ENCODE measurements at regions not wholly inside any gene's neighbourhood (a gene's known extent, or its start where the extent isn't known, plus 50 kb on each side); places are given as distances from the start of the nearest gene placed in this dataset.
A peak's percentile ranks its signal among the peaks of the same experiment; 100 is the strongest.

DNA sequence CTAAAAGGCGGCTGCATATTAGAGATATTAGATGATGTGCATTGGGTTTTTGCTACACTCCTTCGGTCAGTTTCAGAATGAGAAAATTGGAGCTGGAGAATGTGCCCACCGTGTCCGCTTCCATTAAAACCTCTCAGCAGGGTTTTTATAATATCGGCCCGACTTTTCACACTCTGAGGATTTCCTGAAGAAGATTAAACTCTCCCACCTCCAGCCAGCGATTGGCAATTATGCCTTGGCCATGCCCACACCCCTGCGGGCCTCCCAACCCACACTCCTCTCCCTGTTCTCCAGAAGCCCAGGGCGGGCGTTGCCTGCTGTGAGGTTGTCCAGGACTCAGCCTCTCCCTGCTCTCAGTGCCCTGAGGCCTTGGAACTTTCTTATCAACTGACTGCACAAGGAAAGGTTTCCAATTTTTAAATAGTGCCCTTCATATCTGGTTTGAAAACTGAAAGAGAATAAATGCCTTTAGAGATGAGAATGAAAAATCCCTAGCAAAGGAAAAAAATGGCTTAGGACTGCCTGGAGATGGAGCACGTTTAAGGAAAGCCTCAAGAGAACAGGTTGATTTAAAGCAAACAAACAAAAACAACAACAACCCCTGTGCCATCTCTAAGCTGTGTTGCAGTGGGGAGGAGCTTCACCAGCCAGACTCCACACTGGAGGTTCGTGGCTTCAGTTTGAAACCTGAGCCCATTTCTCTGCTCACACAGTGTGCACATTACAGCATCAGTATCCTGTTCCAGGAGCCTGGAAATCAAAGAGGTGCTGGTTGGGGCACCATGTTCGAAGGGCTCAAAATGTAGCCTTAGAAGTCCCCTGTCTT lies 292.9 kb downstream of the NSG2 start:
- no peak for DNase-seq

DNA sequence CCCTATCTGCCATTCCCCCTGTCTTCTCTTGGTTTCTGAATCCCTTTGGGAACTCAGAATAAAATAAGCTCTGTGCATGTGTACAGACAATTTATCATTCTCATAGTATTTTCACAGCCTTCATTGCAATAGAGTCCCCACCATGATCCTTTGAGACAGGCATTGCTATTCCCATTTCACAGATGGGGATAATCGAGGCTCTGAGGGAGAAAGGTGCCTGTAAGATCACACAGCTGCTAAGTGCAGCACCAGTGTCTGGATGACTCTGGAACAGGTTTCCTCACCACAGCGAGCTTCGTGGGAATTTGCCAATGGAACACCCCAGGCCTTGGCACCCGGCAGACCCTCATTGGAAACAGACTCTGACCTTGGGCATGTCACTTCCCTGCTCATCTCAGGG lies 293.6 kb downstream of the NSG2 start:
- DNase-seq, result no peak

DNA sequence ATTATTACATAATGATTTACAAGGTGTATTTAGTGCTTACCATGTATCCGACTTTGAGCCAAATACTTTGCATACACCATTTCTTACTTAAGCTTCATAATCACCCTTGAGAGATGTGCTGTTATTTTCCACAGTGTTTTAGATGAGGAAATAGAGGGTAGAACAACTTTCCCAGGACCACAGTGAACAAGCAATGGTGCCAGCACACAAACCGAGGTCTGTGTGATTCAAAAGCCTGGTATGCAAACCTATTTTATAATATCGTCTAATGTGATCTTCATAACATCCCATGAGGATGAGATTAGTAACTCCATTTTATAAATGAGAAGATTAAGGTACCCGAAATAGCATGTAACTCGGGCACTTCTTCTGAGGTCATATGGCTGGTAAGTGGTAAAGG lies 294.7 kb downstream of the NSG2 start:
- no peak for DNase-seq

DNA sequence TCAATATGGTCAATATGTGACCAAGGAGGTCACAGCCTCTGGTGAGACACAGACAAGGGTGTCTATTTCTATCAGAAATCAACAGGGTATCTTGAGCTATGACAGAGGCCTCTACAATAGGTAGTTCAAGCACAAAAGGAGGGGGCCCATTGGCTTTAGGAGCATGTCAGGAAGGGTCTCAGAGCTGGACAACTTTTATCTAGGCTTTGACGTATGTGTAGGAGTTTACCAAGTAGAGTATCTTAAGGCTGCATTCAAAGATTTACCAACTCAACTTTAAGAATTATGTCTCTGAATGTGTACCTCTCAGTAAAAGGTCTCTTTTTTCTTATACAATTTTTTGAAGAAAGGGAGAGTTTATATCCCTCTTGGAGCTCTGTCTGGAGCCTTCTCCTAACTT lies 297.2 kb downstream of the NSG2 start:
- DNase-seq, result no peak

DNA sequence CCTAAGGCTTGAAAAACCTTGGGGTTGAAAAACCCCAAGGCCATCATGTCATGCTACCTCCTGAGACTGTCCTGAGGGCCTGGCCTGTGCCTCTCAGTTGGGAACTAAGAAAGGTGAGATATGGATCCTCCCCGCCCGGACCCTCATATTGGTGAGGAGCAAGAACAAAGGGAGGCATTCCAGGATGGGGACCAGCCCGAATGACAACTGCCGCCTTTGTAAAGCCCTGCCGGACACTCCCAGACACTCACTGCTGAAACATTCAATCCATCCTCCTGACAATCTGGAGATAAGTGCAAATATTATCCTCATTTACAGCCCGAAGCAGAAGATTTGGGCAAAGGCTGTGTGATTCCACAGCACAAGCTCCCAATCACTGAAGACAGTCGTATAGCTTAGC lies 298.3 kb downstream of the NSG2 start:
- DNase-seq, result no peak

DNA sequence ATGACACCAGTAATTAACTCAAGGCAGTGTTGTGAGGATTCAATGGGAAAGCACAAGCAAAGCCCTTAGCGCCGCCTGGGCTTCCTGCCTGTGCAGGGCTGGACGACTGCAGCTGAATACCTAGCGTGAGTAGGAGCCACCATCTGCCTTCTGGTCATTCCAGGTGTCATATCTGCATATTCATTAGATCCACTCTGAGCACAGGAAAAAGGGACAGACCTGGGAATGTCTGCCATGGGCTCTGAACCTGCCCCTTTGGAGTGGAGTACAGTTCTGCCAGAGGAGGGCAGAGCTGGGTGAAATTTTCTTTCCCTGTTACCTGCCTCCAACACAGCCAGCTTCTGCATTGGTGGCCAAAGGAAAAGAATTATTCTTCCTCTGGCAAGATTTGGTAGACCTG lies 298.8 kb downstream of the NSG2 start:
- DNase-seq, result no peak

DNA sequence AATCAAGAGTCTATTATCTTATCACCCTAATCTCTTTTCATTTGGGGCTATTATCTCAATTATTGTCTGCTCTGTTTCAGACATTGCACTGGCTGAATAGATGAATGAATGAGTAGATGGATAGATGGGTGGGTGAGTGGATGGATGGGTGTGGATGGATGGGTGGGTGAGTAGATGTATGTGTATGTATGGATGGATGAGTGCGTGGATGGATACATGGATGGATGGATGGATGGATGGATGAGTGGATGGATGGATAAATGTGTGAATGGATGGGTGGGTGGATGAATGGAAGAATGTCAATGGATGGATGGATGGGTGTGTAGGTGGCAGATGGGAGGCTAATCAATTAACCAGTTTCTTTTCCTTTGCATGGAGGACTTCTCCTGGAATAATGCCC lies 301.7 kb downstream of the NSG2 start:
- DNase-seq, result no peak

DNA sequence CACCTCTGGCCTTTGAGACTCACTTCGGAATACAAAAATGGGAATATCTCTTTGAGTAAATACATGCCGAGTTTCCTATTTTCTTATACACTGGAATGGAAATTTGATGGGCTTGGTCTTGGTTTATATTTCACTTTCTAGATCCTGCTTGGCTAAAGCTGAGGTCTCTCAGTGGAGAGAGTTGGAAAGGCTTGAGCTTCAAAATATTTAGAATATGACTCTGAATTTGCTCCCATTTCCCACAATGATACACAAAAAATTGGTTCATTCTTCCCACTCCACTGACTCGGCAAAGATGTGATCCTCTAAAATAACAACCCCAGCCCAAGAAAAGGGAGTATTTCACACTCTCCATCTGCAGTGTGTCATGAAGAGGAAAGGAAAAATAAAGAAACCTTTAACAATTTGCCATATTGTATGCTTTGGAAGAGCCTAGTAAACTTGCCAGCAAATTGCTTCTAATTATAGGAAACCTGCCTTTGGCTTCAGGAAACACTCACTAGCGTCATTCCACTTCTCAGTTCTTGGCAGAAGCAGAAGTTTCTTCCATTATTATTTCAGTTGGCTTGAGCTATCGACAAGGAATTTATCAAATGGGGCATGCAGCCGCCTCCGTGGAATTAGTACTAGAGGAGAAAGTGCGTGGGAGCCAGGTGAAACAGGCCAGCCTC lies 302.9 kb downstream of the NSG2 start:
- no peak for DNase-seq

DNA sequence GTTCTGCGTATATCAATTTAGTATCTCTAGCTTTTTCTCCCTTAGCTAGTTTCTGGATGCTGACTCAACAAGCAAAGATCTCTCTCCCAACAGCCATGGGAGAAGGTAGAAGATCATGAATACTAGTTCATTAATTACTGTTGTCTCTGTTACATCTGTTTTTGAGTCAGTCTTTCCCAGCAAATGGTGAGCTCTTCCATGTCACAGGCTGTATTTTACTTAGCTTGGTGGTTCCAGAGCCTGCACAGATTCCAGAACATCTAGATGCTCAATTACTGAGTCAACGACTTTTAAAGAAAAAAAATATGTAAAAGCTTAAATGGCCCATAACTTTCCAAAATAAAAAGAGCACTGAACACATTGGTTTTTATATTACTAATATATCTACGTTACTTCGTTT lies 307.2 kb downstream of the NSG2 start:
- DNase-seq, result no peak

DNA sequence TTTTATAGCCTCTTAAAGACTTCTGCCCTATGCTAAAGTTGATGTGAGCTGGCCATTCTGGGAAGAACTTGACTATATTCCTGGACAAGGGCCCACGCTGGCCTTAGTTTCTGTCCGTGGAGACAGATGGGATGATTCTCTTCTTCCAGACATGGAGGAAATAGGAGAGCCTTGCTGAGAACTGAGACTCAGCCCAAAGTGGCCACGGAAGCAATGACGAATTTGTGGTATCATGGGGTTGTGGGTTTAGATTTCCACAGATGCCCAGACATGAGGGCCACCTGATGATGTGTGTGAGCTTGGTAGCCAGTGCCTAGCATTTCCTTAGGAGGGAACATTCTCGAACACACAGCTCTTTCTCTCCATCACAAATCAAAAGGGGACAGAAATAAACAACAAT lies 309.1 kb downstream of the NSG2 start:
- DNase-seq, result no peak

DNA sequence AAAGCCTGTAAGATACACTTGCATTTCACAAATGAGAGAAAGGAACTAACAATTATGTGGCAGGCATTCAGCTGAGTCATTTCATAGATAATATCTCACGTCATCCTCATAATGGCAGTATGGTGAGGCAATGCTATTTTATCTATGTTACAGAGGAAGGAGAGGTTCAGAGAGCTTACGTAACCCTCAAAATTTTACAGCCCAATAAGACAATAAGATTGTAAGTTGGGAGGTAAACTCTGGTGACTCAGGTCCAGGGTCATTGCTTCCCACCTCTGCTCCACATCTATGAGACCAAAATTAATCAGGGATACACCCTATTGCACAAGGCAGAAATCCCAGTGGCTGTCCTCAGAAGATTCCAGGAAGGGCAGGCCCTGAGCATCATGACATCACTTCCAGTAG lies 309.7 kb downstream of the NSG2 start:
- DNase-seq, result peak; percentile 4

DNA sequence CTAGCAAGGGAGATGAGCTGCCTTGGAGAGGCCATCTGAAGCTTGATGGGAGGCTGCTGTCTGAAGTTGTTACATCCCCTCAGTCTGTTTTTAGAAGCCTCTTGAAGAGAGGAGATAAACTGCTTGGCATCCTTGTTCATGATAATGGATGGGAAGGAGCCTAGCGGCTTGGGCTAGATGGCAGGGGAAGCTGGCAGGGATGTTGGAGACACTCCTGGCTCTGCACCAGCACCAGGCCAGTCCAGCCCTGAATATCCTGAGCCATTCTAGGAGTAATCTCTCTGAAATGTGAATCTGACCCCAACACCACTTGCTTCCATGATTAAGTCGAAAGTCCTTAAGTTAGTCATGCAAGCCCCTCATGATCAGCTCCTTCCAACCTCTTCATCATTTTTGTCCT lies 310.5 kb downstream of the NSG2 start:
- no peak for DNase-seq

DNA sequence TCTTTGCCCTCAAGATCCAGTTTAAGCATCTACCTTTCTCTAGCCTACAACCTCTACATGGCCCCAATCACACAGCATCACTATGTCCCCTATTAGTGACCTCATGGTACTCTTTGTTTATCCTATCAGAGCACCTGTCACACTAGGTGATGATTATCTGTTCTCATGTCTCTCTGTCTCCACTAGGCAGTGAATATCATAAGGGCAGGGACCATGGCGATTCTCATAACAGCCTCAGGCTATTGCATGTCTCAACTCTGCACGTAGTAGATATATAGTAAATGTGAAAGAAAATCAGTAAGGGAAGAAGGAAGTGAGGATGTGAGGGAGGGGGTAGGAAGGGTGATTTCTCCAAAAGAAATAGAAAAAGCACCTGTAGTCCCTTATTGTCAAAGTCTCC lies 311.0 kb downstream of the NSG2 start:
- no peak for DNase-seq

DNA sequence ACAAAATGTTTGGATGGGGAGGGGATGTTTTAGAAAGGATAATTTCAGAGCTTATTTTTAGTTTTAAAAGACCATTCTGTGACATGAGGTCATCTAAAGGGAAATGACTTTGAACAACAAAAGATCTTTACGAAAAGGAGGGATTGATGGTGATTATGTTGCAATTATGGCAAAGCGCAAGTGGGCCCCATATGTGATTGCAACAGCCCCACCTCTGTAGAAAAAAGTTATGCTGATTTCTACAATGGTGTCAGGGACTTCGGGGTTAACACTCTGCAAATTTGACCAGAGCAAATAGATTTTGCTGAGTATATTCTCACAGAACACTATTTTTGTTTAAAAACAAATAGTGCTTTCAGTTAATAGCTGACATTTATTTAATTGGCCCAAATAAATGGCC lies 312.8 kb downstream of the NSG2 start:
- no peak for DNase-seq

DNA sequence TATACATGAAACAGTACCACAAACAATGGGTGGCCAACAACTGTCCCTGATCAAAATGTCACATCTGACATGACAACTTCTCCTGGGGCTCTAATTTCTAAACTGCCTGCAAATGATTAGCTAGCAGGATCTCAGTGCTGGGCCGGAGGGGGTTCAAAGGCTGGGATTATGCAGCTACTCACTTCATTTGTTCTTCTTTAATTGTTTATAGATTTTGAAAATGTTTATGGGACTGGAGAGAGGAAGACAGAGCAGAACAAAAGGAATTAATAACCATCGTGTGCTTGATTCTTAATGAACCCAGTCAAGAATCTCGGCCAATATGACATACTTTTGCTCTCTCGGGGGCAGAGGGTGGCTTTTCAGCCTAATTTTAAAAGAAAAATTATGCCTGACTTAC lies 313.6 kb downstream of the NSG2 start:
- no peak for DNase-seq

DNA sequence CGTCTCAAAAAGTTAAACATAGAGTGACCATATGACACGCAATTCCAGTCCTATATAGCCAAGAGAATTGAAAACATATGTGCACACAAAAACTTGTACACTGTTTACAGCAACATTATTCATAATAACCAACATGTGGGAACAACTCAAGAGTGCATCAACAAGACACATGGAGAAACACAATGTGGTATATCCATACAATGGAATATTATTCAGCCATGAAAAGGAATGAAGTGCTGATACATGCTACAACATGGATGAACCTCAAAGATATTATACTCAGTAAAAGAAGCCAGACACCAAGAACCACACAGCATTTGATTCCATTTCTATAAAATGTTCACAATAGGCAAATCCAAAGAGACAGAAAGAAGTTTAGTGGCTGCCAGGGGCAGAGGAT lies 317.0 kb downstream of the NSG2 start:
- no peak for DNase-seq

DNA sequence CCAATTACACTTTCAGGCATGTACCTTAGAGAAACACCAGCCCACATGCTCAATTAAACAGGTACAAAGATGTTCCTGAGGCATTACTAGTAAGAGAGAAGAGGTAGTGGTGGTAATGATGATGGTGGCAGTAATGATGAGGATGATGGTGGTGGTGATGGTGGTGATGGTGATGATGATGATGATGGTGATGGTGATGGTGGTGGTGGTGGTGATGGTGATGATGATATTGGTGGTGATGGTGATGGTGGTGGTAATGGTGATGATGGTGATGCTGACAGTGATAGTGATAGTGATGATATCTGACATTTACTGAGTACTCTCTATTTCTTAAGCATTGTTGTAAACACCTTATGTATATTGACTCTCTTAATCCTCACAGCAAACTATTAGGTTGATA lies 318.4 kb downstream of the NSG2 start:
- DNase-seq, result no peak

DNA sequence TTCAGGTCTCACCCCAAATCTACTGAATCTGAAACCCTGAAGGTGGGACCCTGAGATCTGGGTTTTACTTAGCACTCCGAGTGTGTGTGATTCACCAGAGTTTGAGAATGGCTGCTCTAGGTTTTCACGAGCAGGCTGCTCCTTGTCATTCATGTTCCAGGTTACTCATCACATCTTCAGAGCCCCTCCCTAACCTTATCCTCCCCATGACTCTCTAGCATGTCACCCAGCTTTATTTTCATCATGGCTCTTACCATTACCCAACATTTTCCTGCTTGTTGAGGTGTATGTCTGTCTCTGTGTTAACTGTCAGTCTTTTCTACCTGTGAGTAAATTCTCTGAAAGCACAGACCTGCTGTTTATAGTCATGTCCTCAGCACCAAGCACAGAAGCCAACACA lies 319.2 kb downstream of the NSG2 start:
- DNase-seq, result no peak

DNA sequence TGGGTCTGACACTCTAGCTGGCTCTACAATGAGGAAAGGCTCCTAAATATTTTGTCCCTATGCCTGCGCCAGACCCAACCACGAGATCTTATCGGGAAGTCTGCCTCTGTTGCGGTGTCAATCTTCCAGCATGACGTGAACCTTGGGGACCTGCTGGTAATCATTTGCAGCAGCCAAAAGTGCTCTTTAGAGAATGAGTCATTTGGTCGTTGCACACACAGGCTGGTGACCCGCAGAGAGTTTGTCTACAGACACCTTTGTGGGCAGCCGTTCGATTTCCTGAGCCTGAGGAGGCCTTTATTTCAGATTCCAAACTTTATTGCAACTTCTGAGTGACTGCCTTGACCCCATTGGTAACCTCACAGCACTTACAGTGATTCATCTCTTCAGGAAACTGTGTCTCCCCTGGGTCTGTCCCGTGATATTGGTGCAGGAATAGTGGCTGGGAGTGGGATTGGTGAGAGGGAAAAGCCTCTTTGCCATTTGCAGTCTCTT lies 326.1 kb downstream of the NSG2 start:
- no peak for DNase-seq

DNA sequence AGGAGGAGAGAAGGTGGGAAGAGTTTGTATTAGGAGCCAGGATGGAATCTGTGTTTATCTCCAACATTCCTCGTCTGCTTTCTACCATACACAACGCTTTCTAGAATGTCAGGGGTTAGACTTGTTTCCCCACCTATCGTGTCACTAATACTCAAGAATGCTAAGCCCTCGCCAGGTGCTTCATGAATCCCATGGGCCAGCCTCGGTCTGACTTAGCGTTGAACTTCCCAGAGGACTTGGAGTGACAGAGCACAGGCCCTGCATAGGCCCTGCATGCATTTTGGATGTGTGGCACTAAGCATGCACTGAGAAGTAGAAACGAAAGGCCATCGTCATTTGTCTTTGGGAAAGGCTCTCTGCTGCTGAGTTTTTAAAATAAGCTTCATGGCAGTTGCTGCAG lies 328.7 kb downstream of the NSG2 start:
- no peak for DNase-seq

DNA sequence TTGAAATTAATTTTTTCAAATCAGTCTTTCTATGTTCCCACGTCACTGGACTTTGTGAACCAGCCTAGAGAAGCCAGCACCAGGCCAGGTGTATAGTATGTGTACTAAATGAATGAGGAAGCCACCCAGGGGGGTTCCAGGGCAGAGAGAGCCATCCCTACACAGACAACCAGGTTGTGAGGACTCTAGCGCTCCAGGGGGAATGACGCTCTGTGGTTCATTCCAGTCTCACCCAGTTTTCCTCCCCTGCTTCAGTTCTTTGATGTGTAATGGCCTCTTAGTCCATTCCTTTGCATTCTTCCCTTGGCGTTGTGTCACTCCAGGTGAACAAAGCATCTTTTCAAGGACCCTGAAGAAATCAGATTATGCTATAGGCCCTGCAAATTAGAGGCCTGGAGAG lies 330.6 kb downstream of the NSG2 start:
- no peak for DNase-seq

DNA sequence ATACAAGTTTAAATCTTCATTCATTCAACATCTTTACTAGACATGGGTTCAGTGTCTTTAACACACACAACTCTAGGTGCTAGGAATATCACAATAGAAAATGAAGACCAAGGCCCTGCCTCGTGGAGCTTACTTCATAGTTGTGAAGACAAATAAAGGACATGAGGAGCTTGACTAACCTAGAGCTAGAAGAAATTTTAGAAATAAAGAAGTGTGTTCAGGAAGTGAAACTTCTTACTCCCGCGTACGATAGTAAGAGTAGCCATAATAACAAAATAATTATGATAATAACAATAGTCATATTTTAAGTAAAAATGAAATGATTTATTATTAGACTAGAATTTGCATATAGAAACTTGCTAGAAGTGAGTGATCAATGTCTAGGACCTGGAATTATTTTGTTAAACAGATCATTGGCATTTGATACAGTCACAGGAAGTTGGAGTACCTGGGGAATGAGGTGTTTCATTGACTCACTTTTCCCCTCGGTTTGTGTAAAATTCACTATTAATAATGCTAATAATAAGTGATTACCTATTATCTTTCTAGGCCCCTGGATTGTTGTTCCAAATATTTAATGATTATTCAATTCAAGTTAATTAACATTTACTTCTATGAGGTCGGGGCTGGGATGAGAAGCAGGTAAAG lies 331.3 kb downstream of the NSG2 start:
- no peak for DNase-seq

DNA sequence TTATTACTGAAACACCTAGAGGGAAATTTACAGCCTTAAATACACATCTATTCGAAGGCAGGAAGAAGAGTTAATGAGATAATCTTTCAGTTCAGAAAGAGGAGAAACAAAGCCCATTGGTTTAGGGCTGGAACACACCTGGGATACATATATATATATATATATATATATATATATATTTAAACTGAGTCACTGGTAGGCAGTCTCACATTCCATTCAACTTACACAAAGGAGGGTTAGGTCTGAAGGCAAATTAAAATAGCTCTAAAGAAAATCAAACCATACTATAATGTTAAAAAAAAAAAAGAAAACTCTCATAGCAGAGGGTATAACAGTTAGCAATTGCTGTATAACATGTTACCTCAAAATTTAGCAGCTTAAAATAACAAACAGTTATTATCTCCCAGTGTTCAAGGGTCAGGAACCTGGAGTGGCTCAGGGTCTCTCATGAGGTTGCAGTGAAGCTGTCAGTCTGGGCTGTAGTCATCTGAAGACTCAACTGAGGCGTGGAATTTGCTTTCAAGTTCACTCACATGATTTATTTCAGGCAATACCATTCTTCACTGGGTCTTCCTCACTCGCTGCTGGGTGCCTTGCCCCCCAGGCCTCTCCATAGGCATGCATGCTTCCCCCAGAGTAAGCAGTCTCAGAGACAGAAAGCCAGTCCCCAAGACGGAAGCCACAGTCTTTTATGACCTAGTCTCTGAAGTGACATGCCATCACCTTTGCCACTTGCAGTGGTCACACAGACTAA lies 332.8 kb downstream of the NSG2 start:
- DNase-seq, result no peak
